ENCODE measurements at regions not wholly inside any gene's neighbourhood (a gene's known extent, or its start where the extent isn't known, plus 50 kb on each side); places are given as distances from the start of the nearest gene placed in this dataset.

GRCh38 chr3:30297112-30297511 lies 309.3 kb upstream of the TGFBR2 start:
- H3K9me3 ChIP-seq = no peaks in the 10 kb centered on the region
- 57% methylated on average over 1 of the region's 1 CpG for WGBS
- H3K27me3 ChIP-seq (replicated peaks; ENCODE audit: insufficient read depth) = no peaks in the 10 kb centered on the region
- no peak overlapping the region for H3K4me3 ChIP-seq
- no peaks in the 10 kb centered on the region for H3K36me3 ChIP-seq
- TF ChIP-seq POLR2A (IDR thresholded peaks at IDR 0.05) (no peak), CTCF (IDR thresholded peaks at IDR 0.05) (no peak), POLR2AphosphoS5 (IDR thresholded peaks at IDR 0.05) (no peak)
- intact Hi-C loops (cut with DNase I) = no loop called here
- no peak for DNase-seq (ENCODE audit: low spot score)
- no peaks in the 10 kb centered on the region for H3K4me1 ChIP-seq (replicated peaks)
- H3K27ac ChIP-seq = no peak overlapping the region

GRCh38 chr3:30299674-30300385 lies 306.6 kb upstream of the TGFBR2 start:
- H3K4me1 ChIP-seq (replicated peaks) = no peaks in the 10 kb centered on the region
- H3K36me3 ChIP-seq = no peaks in the 10 kb centered on the region
- TF ChIP-seq POLR2AphosphoS5 (IDR thresholded peaks at IDR 0.05) = no peak
- no peak for TF ChIP-seq CTCF (IDR thresholded peaks at IDR 0.05)
- H3K4me3 ChIP-seq = no peak overlapping the region
- 83% methylated on average over 3 of the region's 3 CpGs for WGBS
- no peaks in the 10 kb centered on the region for H3K9me3 ChIP-seq
- no peak overlapping the region for H3K27ac ChIP-seq
- no peaks in the 10 kb centered on the region for H3K27me3 ChIP-seq (replicated peaks; ENCODE audit: insufficient read depth)
- DNase-seq (ENCODE audit: low spot score) = no peak
- intact Hi-C loops (cut with DNase I) = no loop called here

GRCh38 chr3:30300809-30301208 lies 305.6 kb upstream of the TGFBR2 start:
- H3K27me3 ChIP-seq (replicated peaks; ENCODE audit: insufficient read depth) = no peaks in the 10 kb centered on the region
- WGBS = 85% methylated on average over 1 of the region's 1 CpG
- H3K27ac ChIP-seq = no peak overlapping the region
- TF ChIP-seq CTCF (IDR thresholded peaks at IDR 0.05) = no peak
- TF ChIP-seq POLR2A (IDR thresholded peaks at IDR 0.05) = no peak
- no peak for TF ChIP-seq POLR2AphosphoS5 (IDR thresholded peaks at IDR 0.05)
- DNase-seq (ENCODE audit: low spot score) = no peak
- H3K4me3 ChIP-seq = no peak overlapping the region
- H3K4me1 ChIP-seq (replicated peaks) = no peaks in the 10 kb centered on the region
- H3K36me3 ChIP-seq = no peaks in the 10 kb centered on the region
- no peaks in the 10 kb centered on the region for H3K9me3 ChIP-seq
- intact Hi-C loops (cut with DNase I) = no loop called here

GRCh38 chr3:30302027-30302426 lies 304.4 kb upstream of the TGFBR2 start:
- H3K9me3 ChIP-seq = no peaks in the 10 kb centered on the region
- TF ChIP-seq CTCF (IDR thresholded peaks at IDR 0.05) = no peak
- no peak for TF ChIP-seq POLR2A (IDR thresholded peaks at IDR 0.05)
- TF ChIP-seq POLR2AphosphoS5 (IDR thresholded peaks at IDR 0.05) = no peak
- H3K4me3 ChIP-seq = no peak overlapping the region
- H3K4me1 ChIP-seq (replicated peaks) = no peaks in the 10 kb centered on the region
- no peak overlapping the region for H3K27ac ChIP-seq
- intact Hi-C loops (cut with DNase I) = no loop called here
- no peak for DNase-seq (ENCODE audit: low spot score)
- 81% methylated on average over 5 of the region's 5 CpGs for WGBS
- H3K27me3 ChIP-seq (replicated peaks; ENCODE audit: insufficient read depth) = no peaks in the 10 kb centered on the region
- no peaks in the 10 kb centered on the region for H3K36me3 ChIP-seq

GRCh38 chr3:30303770-30304169 lies 302.6 kb upstream of the TGFBR2 start:
- Histone ChIP-seq H3K4me1 (replicated peaks) (no peaks in the 10 kb centered on the region), H3K9me3 (no peaks in the 10 kb centered on the region), H3K36me3 (no peaks in the 10 kb centered on the region), H3K4me3 (no peak overlapping the region), H3K27me3 (replicated peaks; ENCODE audit: insufficient read depth) (no peaks in the 10 kb centered on the region), H3K27ac (no peak overlapping the region)
- no peak for DNase-seq (ENCODE audit: low spot score)
- intact Hi-C loops (cut with DNase I) = no loop called here
- no peak for TF ChIP-seq POLR2AphosphoS5 (IDR thresholded peaks at IDR 0.05)
- WGBS = 98% methylated on average over 2 of the region's 2 CpGs
